ENCODE measurements at regions not wholly inside any gene's neighbourhood (a gene's known extent, or its start where the extent isn't known, plus 50 kb on each side); places are given as distances from the start of the nearest gene placed in this dataset.

DNA sequence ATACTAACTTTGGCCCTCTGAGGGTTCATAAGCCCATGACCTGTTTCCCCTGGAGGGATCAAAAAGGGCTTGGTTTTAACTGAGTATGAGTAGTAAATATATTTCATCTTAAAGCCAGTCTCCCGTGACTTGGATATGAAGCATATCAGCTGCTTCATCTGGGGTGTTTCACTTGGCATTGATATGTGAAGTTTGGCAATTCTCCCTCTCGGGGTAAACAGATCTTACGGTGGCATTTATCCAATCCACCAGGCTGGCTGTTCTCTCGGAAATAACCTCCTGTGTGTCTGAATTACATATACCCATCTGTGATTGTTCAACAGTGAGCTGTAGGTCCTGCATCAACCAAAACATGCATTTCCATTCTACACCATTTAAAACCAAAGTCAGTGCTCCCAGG, 130.7 kb downstream of the ADAM29 start:
- Mint-ChIP-seq H3K36me3 (ENCODE audit: low read depth) (no peaks in the 10 kb centered on the region), H3K9me3 (peaks cover 8% of the 10 kb centered on the region), H3K4me1 (no peaks in the 10 kb centered on the region), H3K27ac (ENCODE audit: unreplicated experiment) (no peak overlapping the region), H3K27me3 (ENCODE audit: low read depth) (no peaks in the 10 kb centered on the region), H3K4me3 (no peak overlapping the region)
- DNase-seq (ENCODE audit: low read depth, low spot score) = no peak
- TF ChIP-seq, protein P1, sequence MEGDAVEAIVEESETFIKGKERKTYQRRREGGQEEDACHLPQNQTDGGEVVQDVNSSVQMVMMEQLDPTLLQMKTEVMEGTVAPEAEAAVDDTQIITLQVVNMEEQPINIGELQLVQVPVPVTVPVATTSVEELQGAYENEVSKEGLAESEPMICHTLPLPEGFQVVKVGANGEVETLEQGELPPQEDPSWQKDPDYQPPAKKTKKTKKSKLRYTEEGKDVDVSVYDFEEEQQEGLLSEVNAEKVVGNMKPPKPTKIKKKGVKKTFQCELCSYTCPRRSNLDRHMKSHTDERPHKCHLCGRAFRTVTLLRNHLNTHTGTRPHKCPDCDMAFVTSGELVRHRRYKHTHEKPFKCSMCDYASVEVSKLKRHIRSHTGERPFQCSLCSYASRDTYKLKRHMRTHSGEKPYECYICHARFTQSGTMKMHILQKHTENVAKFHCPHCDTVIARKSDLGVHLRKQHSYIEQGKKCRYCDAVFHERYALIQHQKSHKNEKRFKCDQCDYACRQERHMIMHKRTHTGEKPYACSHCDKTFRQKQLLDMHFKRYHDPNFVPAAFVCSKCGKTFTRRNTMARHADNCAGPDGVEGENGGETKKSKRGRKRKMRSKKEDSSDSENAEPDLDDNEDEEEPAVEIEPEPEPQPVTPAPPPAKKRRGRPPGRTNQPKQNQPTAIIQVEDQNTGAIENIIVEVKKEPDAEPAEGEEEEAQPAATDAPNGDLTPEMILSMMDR (conservative IDR thresholded peaks at IDR 0.05) = no peak

DNA sequence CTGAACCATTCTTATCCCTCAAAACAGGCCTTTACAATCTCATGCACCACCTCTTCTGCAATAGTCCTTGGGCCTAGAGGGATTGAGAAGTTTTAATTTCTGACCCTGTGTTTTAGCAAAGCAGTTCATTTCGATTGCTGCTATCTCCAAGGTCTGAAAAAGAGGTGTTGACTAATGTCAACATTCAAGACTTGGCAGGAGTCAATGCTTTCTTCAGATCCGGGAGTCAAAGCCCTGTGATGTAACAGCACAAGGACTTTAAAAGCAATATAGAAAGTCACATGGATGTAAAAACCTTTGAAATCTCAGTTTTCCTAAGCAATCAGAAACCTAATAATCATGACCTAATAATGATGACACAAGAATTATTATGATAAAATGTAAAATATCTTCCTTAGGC, 133.8 kb downstream of the ADAM29 start:
- H3K4me3 Mint-ChIP-seq = no peak overlapping the region
- TF ChIP-seq, protein P1 (conservative IDR thresholded peaks at IDR 0.05) = no peak
- no peaks in the 10 kb centered on the region for H3K27me3 Mint-ChIP-seq (ENCODE audit: low read depth)
- no peak for DNase-seq (ENCODE audit: low read depth, low spot score)
- no peaks in the 10 kb centered on the region for H3K4me1 Mint-ChIP-seq
- H3K27ac Mint-ChIP-seq (ENCODE audit: unreplicated experiment) = no peak overlapping the region
- no peaks in the 10 kb centered on the region for H3K36me3 Mint-ChIP-seq (ENCODE audit: low read depth)
- peaks cover 5% of the 10 kb centered on the region for H3K9me3 Mint-ChIP-seq

DNA sequence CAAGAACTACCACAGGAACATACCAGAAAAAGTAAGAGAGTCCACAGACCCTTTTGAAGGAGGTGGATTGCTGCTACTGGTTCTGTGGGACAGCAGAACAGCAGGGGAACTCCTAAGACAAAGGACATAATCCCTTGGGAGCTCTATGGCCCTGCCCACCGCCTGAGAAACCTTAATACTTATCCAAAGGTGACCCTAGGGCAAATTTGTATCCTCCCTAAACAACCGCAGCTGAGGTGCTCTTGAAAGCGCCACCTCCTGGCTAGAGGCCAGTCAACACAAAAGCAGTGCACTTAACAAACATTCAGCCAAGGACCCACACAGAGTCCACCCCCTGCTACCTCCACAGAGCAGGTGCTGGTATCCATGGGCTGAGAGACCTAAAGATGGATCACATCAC, 136.8 kb downstream of the ADAM29 start:
- TF ChIP-seq, protein P1 (conservative IDR thresholded peaks at IDR 0.05) = no peak
- peaks cover 5% of the 10 kb centered on the region for H3K9me3 Mint-ChIP-seq
- DNase-seq (ENCODE audit: low read depth, low spot score) = no peak
- H3K27me3 Mint-ChIP-seq (ENCODE audit: low read depth) = peaks cover 2% of the 10 kb centered on the region
- H3K4me3 Mint-ChIP-seq = no peak overlapping the region
- no peaks in the 10 kb centered on the region for H3K4me1 Mint-ChIP-seq
- H3K36me3 Mint-ChIP-seq (ENCODE audit: low read depth) = no peaks in the 10 kb centered on the region
- H3K27ac Mint-ChIP-seq (ENCODE audit: unreplicated experiment) = no peak overlapping the region

GRCh38 chr4:175062183-175062592, 144.0 kb downstream of the ADAM29 start:
- no peaks in the 10 kb centered on the region for H3K9me3 Mint-ChIP-seq
- TF ChIP-seq, protein P1 (conservative IDR thresholded peaks at IDR 0.05) = no peak
- H3K27ac Mint-ChIP-seq (ENCODE audit: unreplicated experiment) = no peak overlapping the region
- no peaks in the 10 kb centered on the region for H3K36me3 Mint-ChIP-seq (ENCODE audit: low read depth)
- H3K27me3 Mint-ChIP-seq (ENCODE audit: low read depth) = peaks cover 2% of the 10 kb centered on the region
- H3K4me3 Mint-ChIP-seq = no peak overlapping the region
- no peaks in the 10 kb centered on the region for H3K4me1 Mint-ChIP-seq
- no peak for DNase-seq (ENCODE audit: low read depth, low spot score)

DNA sequence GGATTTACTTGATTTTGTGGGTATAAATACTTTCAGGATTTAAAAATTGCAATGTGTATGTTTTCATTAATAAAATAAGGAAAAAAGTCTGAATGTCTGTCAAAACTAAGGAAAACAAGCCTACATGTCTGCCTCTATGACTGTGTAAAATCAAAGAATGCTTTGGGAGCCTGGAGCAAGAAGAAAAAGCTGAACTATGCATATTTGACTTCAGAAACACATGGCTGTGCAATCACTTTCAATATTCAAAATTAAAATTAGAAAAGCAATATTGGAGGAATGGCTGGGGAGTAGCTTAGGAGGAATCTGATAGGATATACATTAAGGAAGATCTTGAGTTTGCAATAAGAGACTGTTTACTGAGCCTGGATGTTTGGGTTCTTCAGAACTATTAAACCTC, 147.1 kb downstream of the ADAM29 start:
- no peaks in the 10 kb centered on the region for H3K9me3 Mint-ChIP-seq
- H3K27ac Mint-ChIP-seq (ENCODE audit: unreplicated experiment) = no peak overlapping the region
- no peaks in the 10 kb centered on the region for H3K36me3 Mint-ChIP-seq (ENCODE audit: low read depth)
- TF ChIP-seq, protein P1 (conservative IDR thresholded peaks at IDR 0.05) = no peak
- H3K4me1 Mint-ChIP-seq = no peaks in the 10 kb centered on the region
- H3K27me3 Mint-ChIP-seq (ENCODE audit: low read depth) = no peaks in the 10 kb centered on the region
- no peak overlapping the region for H3K4me3 Mint-ChIP-seq
- DNase-seq (ENCODE audit: low read depth, low spot score) = no peak

Data from neural crest cell (in vitro differentiated cells).